ENCODE measurements at regions not wholly inside any gene's neighbourhood (a gene's known extent, or its start where the extent isn't known, plus 50 kb on each side); places are given as distances from the start of the nearest gene placed in this dataset.

DNA sequence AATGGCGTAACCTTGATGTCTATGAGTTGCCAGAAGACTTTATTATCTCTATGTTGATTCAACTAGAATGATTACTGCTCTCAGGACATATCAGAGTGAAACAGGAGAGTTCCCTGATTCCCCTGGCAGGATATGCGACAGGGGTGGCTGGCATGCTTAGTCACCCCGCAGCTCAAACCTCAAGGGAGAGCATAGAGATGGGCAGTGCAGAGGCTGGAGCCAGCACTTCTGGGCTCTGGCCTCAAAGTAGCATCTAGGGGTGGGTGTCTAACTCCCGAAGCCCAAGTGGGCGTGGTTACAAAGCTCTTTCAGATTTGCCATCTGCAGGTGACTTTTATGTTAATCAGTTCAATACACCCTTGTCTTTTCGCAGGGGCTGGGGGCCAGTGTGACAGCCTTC lies 391.6 kb downstream of the ADCYAP1 start:
- peak; percentile 26 for DNase-seq (ENCODE audit: insufficient read length, low spot score, missing footprints)
- Histone ChIP-seq H2AFZ (ENCODE audit: low read length) (no peak overlapping the region), H3K4me1 (ENCODE audit: insufficient read depth, low read length) (no peaks in the 10 kb centered on the region), H3K27ac (ENCODE audit: low read depth, low read length) (no peak overlapping the region), H3K79me2 (ENCODE audit: insufficient read depth, low read length) (no peaks in the 10 kb centered on the region), H3K27me3 (ENCODE audit: insufficient read depth, low read length) (no peaks in the 10 kb centered on the region), H3K4me2 (ENCODE audit: insufficient read depth, low read length) (no peak overlapping the region), H3K9me3 (ENCODE audit: low read depth, low read length) (no peaks in the 10 kb centered on the region), H4K20me1 (ENCODE audit: insufficient read depth, low read length) (no peaks in the 10 kb centered on the region), H3K36me3 (ENCODE audit: insufficient read depth, low read length) (no peaks in the 10 kb centered on the region), H3K4me3 (ENCODE audit: insufficient read depth, low read length) (no peak overlapping the region)
- TF ChIP-seq, protein P1, sequence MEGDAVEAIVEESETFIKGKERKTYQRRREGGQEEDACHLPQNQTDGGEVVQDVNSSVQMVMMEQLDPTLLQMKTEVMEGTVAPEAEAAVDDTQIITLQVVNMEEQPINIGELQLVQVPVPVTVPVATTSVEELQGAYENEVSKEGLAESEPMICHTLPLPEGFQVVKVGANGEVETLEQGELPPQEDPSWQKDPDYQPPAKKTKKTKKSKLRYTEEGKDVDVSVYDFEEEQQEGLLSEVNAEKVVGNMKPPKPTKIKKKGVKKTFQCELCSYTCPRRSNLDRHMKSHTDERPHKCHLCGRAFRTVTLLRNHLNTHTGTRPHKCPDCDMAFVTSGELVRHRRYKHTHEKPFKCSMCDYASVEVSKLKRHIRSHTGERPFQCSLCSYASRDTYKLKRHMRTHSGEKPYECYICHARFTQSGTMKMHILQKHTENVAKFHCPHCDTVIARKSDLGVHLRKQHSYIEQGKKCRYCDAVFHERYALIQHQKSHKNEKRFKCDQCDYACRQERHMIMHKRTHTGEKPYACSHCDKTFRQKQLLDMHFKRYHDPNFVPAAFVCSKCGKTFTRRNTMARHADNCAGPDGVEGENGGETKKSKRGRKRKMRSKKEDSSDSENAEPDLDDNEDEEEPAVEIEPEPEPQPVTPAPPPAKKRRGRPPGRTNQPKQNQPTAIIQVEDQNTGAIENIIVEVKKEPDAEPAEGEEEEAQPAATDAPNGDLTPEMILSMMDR (IDR thresholded peaks at IDR 0.05; ENCODE audit: extremely low read depth, low read depth, low read length) = no peak

DNA sequence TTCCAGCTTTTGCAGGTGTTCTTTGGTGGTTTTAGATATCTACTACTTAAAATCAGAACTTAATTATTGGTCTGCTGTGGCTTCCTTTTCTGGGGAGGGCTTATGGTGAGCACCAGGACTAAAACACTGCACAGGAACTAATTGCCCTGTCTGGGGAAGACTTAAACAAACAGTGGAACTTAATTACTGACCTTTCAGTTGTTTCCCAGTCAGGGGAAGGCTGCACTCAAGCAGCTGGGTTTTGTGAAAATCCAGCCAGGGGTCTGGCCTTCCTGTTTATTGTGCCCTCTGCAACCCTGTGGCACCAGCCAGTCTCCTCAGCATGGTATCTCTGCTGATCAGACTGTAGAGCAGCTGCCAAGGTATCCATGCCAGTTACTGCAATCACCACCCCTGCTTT lies 398.2 kb downstream of the ADCYAP1 start:
- Histone ChIP-seq H4K20me1 (ENCODE audit: insufficient read depth, low read length) (no peaks in the 10 kb centered on the region), H3K4me2 (ENCODE audit: insufficient read depth, low read length) (no peak overlapping the region), H3K9me3 (ENCODE audit: low read depth, low read length) (peaks cover 2% of the 10 kb centered on the region), H3K27me3 (ENCODE audit: insufficient read depth, low read length) (no peaks in the 10 kb centered on the region), H3K4me1 (ENCODE audit: insufficient read depth, low read length) (no peaks in the 10 kb centered on the region), H3K79me2 (ENCODE audit: insufficient read depth, low read length) (no peaks in the 10 kb centered on the region), H3K27ac (ENCODE audit: low read depth, low read length) (no peak overlapping the region), H3K36me3 (ENCODE audit: insufficient read depth, low read length) (no peaks in the 10 kb centered on the region), H2AFZ (ENCODE audit: low read length) (no peak overlapping the region), H3K4me3 (ENCODE audit: insufficient read depth, low read length) (no peak overlapping the region)
- DNase-seq (ENCODE audit: insufficient read length, low spot score, missing footprints) = no peak
- TF ChIP-seq, protein P1 (IDR thresholded peaks at IDR 0.05; ENCODE audit: extremely low read depth, low read depth, low read length) = no peak

DNA sequence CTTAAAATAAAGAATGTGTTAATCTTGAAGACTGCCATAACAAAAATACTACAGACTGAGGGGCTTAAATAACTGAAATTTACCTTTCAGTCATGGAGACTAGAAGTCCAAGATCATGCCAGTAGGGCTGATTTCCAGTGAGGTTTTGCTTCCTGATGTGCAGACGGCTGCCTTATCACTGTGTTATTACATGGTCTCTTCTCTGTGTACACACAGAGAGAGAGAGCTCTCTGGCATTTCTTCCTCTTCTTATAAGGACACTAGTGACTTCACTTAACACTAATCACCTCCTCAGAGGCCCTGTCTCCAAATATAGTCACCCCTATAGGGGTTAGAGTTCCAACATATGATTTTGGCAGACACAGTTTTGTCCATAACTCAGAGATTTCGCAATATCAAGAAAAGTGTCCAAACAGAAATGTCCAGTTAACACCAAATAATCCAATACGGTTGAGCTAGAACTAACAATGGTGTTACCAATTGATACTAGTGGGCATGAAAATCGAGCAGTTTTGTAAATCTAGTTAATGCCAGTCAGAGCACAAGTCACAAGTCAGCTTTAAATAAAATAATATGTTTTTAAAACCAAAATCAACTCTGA lies 399.8 kb downstream of the ADCYAP1 start:
- no peak overlapping the region for H3K4me3 ChIP-seq (ENCODE audit: insufficient read depth, low read length)
- no peak overlapping the region for H2AFZ ChIP-seq (ENCODE audit: low read length)
- no peaks in the 10 kb centered on the region for H3K79me2 ChIP-seq (ENCODE audit: insufficient read depth, low read length)
- no peak for DNase-seq (ENCODE audit: insufficient read length, low spot score, missing footprints)
- H3K4me2 ChIP-seq (ENCODE audit: insufficient read depth, low read length) = no peak overlapping the region
- TF ChIP-seq, protein P1 (IDR thresholded peaks at IDR 0.05; ENCODE audit: extremely low read depth, low read depth, low read length) = no peak
- H3K36me3 ChIP-seq (ENCODE audit: insufficient read depth, low read length) = no peaks in the 10 kb centered on the region
- H3K27me3 ChIP-seq (ENCODE audit: insufficient read depth, low read length) = no peaks in the 10 kb centered on the region
- H3K27ac ChIP-seq (ENCODE audit: low read depth, low read length) = no peak overlapping the region
- H3K9me3 ChIP-seq (ENCODE audit: low read depth, low read length) = peaks cover 2% of the 10 kb centered on the region
- no peaks in the 10 kb centered on the region for H3K4me1 ChIP-seq (ENCODE audit: insufficient read depth, low read length)
- H4K20me1 ChIP-seq (ENCODE audit: insufficient read depth, low read length) = no peaks in the 10 kb centered on the region

DNA sequence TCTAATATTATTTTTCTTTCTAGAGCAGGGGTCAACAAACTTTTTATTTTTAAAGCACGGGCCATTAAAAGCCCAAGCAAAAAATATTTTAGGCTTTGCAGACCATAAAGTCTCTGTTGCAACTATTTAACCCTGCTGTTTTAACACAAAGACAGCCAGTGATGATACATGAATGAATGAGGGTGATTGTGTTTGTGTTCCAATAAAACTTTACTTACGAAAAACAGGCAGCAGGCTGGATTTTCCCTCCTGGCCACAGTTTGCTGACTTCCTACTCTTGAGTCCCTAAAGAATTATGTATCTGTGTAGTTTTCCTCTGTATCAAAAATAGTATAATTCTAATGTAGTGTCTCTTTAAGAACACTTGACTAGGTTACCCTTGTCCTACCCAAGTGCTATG lies 402.0 kb downstream of the ADCYAP1 start:
- Histone ChIP-seq H3K4me1 (ENCODE audit: insufficient read depth, low read length) (no peaks in the 10 kb centered on the region), H4K20me1 (ENCODE audit: insufficient read depth, low read length) (no peaks in the 10 kb centered on the region), H3K36me3 (ENCODE audit: insufficient read depth, low read length) (no peaks in the 10 kb centered on the region), H3K4me3 (ENCODE audit: insufficient read depth, low read length) (no peak overlapping the region), H3K27me3 (ENCODE audit: insufficient read depth, low read length) (no peaks in the 10 kb centered on the region), H3K9me3 (ENCODE audit: low read depth, low read length) (peaks cover 2% of the 10 kb centered on the region), H3K27ac (ENCODE audit: low read depth, low read length) (no peak overlapping the region), H2AFZ (ENCODE audit: low read length) (no peak overlapping the region), H3K4me2 (ENCODE audit: insufficient read depth, low read length) (no peak overlapping the region), H3K79me2 (ENCODE audit: insufficient read depth, low read length) (no peaks in the 10 kb centered on the region)
- TF ChIP-seq, protein P1 (IDR thresholded peaks at IDR 0.05; ENCODE audit: extremely low read depth, low read depth, low read length) = no peak
- DNase-seq (ENCODE audit: insufficient read length, low spot score, missing footprints) = no peak

Data from osteoblast (primary cell).